ENCODE measurements at regions not wholly inside any gene's neighbourhood (a gene's known extent, or its start where the extent isn't known, plus 50 kb on each side); places are given as distances from the start of the nearest gene placed in this dataset.

DNA sequence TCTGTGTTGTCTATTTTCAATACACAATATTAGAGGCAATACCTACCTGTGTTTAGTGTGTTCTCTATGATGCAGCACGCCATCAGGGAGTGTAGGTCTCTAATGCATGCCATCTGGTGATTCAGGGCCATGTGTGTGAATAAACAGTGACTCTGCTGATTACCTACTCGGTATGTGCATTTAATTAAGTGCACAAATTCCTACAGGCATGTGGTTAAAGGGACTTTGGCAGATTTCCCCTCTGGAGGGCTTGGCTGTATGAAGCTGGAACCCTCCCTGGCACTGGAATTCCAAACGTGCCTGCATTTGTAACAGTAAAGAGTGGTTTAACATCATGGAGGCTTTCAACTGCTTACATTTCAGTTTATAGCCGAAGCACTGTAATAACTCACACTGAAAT lies 401.5 kb upstream of the SASH1 start:
- no peaks in the 10 kb centered on the region for H3K27me3 ChIP-seq (ENCODE audit: insufficient read depth, low read length, poor library complexity, severe bottlenecking)
- no peaks in the 10 kb centered on the region for H3K9me3 ChIP-seq (ENCODE audit: low read length)
- H3K36me3 Mint-ChIP-seq, result no peaks in the 10 kb centered on the region
- no peak overlapping the region for H3K27ac Mint-ChIP-seq
- no peak overlapping the region for H3K27ac ChIP-seq (ENCODE audit: low read depth, low read length)
- CTCF ChIA-PET, result no interaction called here
- no peak overlapping the region for H3K4me3 ChIP-seq (ENCODE audit: low read length)
- H3K9me3 Mint-ChIP-seq, result peaks cover 2 to 6% (median 4%) of the 10 kb centered on the region in 5 donors
- H3K4me1 Mint-ChIP-seq, result no peaks in the 10 kb centered on the region
- no peak overlapping the region for H3K4me3 Mint-ChIP-seq
- H3K4me1 ChIP-seq (ENCODE audit: insufficient read depth, low read length), result no peaks in the 10 kb centered on the region
- no peaks in the 10 kb centered on the region for H3K36me3 ChIP-seq (ENCODE audit: insufficient read depth, low read length)
- no peaks in the 10 kb centered on the region for H3K27me3 Mint-ChIP-seq
- DNase-seq, result no peak
- POLR2A ChIA-PET, result no interaction called here

DNA sequence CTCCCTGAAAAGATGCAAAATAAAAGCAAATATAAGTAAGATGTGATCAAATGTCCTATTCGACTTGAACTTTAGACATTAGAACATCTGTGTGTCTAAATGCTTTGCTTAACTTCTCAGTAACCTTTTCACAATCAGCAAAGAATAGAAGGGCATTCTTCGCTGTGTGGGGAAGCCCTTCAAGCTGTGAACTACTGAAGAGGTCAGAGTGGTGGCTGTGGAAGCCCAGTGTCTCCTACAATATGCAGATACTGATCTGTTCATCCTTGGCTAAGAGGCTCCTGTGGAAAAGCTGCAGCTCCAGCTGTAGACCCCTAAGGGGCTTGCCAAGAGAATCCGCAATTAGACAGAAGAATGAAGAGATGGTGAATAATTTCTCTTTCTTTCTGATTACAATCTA lies 400.3 kb upstream of the SASH1 start:
- peaks cover 2 to 6% (median 4%) of the 10 kb centered on the region in 5 donors for H3K9me3 Mint-ChIP-seq
- no peaks in the 10 kb centered on the region for H3K36me3 Mint-ChIP-seq
- Histone ChIP-seq H3K4me3 (ENCODE audit: low read length) (no peak overlapping the region), H3K27ac (ENCODE audit: low read depth, low read length) (no peak overlapping the region), H3K4me1 (ENCODE audit: insufficient read depth, low read length) (no peaks in the 10 kb centered on the region), H3K9me3 (ENCODE audit: low read length) (no peaks in the 10 kb centered on the region), H3K27me3 (ENCODE audit: insufficient read depth, low read length, poor library complexity, severe bottlenecking) (no peaks in the 10 kb centered on the region), H3K36me3 (ENCODE audit: insufficient read depth, low read length) (no peaks in the 10 kb centered on the region)
- H3K4me1 Mint-ChIP-seq, result no peaks in the 10 kb centered on the region
- DNase-seq, result no peak
- H3K27me3 Mint-ChIP-seq, result no peaks in the 10 kb centered on the region
- ChIA-PET CTCF (no interaction called here), POLR2A (no interaction called here)
- H3K27ac Mint-ChIP-seq, result no peak overlapping the region
- no peak overlapping the region for H3K4me3 Mint-ChIP-seq

DNA sequence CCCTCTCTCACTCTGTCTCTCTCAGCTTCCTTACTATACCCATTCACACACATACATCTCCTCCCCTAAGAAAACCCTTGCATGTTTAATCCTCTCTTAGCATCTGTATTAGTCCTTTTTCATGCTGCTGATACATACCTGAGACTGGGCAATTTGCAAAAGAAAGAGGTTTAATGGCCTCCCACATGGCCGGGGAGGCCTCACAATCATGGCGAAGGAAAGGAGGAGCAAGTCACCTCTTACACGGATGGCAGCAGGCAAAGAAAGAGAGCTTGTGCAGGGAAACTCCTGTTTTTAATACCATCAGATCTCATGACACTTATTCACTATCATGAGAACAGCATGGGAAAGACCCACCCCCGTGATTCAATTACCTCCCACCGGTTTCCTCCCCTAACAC lies 398.5 kb upstream of the SASH1 start:
- Histone ChIP-seq H3K9me3 (ENCODE audit: low read length) (no peaks in the 10 kb centered on the region), H3K4me3 (ENCODE audit: low read length) (no peak overlapping the region), H3K27ac (ENCODE audit: low read depth, low read length) (no peak overlapping the region), H3K27me3 (ENCODE audit: insufficient read depth, low read length, poor library complexity, severe bottlenecking) (no peaks in the 10 kb centered on the region), H3K4me1 (ENCODE audit: insufficient read depth, low read length) (no peaks in the 10 kb centered on the region), H3K36me3 (ENCODE audit: insufficient read depth, low read length) (no peaks in the 10 kb centered on the region)
- H3K9me3 Mint-ChIP-seq, result peaks cover 0 to 6% (median 4%) of the 10 kb centered on the region in 5 donors
- no peaks in the 10 kb centered on the region for H3K4me1 Mint-ChIP-seq
- ChIA-PET POLR2A (no interaction called here), CTCF (no interaction called here)
- no peak overlapping the region for H3K4me3 Mint-ChIP-seq
- no peak for DNase-seq
- peak overlapping the region in 1 of 8 donors; percentile 15 for H3K27ac Mint-ChIP-seq
- no peaks in the 10 kb centered on the region for H3K36me3 Mint-ChIP-seq
- no peaks in the 10 kb centered on the region for H3K27me3 Mint-ChIP-seq

DNA sequence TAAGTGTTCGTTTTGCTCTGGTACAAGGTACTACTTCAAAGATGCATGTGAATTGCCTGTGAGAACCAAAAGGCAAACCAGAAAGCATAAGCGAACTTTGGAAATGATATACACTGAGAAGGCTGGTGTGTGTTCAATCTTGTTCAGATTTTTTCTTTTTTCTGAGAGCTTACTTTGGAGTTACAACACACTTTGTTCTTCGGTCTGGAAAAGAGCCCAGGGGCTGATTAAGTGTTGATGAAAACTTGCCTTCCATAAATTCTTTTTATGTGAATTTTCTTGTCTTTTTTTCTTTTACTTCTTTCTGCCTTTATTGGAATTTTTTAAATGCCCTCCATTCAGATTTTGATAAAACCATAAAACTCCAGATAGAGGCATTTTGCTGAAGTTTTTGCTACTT lies 395.1 kb upstream of the SASH1 start:
- Histone ChIP-seq H3K36me3 (ENCODE audit: insufficient read depth, low read length) (no peaks in the 10 kb centered on the region), H3K27me3 (ENCODE audit: insufficient read depth, low read length, poor library complexity, severe bottlenecking) (no peaks in the 10 kb centered on the region), H3K4me1 (ENCODE audit: insufficient read depth, low read length) (no peaks in the 10 kb centered on the region), H3K4me3 (ENCODE audit: low read length) (no peak overlapping the region), H3K9me3 (ENCODE audit: low read length) (no peaks in the 10 kb centered on the region), H3K27ac (ENCODE audit: low read depth, low read length) (no peak overlapping the region)
- Mint-ChIP-seq H3K36me3 (no peaks in the 10 kb centered on the region), H3K4me1 (no peaks in the 10 kb centered on the region), H3K4me3 (no peak overlapping the region), H3K27me3 (no peaks in the 10 kb centered on the region), H3K27ac (no peak overlapping the region), H3K9me3 (peaks cover 0 to 4% (median 3%) of the 10 kb centered on the region in 5 donors)
- ChIA-PET CTCF (no interaction called here), POLR2A (no interaction called here)
- no peak for DNase-seq

DNA sequence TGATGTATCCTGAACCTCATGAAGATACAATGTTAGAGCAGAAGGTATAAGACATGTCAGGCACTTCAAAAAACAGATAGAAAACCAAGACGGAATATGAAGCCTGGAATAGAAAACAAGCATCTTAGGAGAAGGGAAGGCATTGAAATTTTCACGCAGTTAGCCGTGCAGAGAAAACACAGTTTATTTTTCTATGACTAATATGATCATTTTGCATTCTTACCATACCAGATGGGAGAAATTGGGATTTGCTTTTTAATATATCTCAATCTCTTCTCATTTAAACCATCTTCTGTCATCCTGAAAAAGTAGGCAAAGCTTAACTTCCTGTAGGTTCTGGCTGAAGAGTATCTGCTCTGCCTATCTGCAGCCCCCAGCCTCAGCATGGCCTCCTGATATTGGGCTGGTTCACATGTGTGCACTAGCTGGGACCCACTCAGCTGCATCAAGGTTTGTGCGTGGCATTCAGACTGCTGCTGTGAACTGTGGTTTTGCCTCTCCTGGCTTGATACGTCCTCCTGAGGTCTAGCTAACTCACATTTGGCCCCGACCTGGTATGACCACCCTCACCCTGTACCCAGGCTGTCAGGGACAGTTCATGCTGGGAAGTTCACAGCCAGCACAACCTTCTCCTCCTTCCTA lies 392.5 kb upstream of the SASH1 start:
- Histone ChIP-seq H3K36me3 (ENCODE audit: insufficient read depth, low read length) (no peaks in the 10 kb centered on the region), H3K27me3 (ENCODE audit: insufficient read depth, low read length, poor library complexity, severe bottlenecking) (no peaks in the 10 kb centered on the region), H3K4me1 (ENCODE audit: insufficient read depth, low read length) (no peaks in the 10 kb centered on the region), H3K27ac (ENCODE audit: low read depth, low read length) (no peak overlapping the region), H3K4me3 (ENCODE audit: low read length) (no peak overlapping the region), H3K9me3 (ENCODE audit: low read length) (no peaks in the 10 kb centered on the region)
- no peaks in the 10 kb centered on the region for H3K4me1 Mint-ChIP-seq
- no peaks in the 10 kb centered on the region for H3K27me3 Mint-ChIP-seq
- H3K27ac Mint-ChIP-seq, result no peak overlapping the region
- H3K4me3 Mint-ChIP-seq, result no peak overlapping the region
- no peak for DNase-seq
- no peaks in the 10 kb centered on the region for H3K36me3 Mint-ChIP-seq
- peaks cover 0 to 4% (median under 1%) of the 10 kb centered on the region in 5 donors for H3K9me3 Mint-ChIP-seq
- ChIA-PET CTCF (no interaction called here), POLR2A (no interaction called here)

DNA sequence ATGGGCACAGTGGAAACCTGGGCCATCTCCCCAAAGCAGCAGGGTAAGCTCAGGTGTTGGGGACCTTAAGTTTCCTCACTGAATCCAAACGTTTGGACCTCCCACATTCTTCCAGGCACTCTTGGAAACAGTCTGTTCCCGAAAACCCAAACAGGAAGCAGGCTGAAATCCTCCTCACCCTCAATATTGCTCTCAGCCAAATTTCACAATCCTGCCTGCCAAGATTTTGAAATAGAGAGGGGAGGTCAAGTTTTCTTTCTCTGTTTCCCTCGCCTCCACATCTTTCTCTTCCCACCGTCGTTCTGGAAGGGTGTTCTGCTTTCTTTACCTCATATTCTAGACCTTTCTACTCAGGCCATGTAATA lies 392.0 kb upstream of the SASH1 start:
- CTCF ChIA-PET, result no interaction called here
- POLR2A ChIA-PET, result no interaction called here
- Histone ChIP-seq H3K9me3 (ENCODE audit: low read length) (no peaks in the 10 kb centered on the region), H3K4me1 (ENCODE audit: insufficient read depth, low read length) (no peaks in the 10 kb centered on the region), H3K4me3 (ENCODE audit: low read length) (no peak overlapping the region), H3K27me3 (ENCODE audit: insufficient read depth, low read length, poor library complexity, severe bottlenecking) (no peaks in the 10 kb centered on the region), H3K27ac (ENCODE audit: low read depth, low read length) (no peak overlapping the region), H3K36me3 (ENCODE audit: insufficient read depth, low read length) (no peaks in the 10 kb centered on the region)
- Mint-ChIP-seq H3K4me1 (no peaks in the 10 kb centered on the region), H3K36me3 (no peaks in the 10 kb centered on the region), H3K27me3 (no peaks in the 10 kb centered on the region), H3K9me3 (peaks cover 0 to 4% (median 0%) of the 10 kb centered on the region in 5 donors), H3K4me3 (no peak overlapping the region), H3K27ac (peak overlapping the region in 1 of 8 donors; percentile 29)
- DNase-seq, result no peak

DNA sequence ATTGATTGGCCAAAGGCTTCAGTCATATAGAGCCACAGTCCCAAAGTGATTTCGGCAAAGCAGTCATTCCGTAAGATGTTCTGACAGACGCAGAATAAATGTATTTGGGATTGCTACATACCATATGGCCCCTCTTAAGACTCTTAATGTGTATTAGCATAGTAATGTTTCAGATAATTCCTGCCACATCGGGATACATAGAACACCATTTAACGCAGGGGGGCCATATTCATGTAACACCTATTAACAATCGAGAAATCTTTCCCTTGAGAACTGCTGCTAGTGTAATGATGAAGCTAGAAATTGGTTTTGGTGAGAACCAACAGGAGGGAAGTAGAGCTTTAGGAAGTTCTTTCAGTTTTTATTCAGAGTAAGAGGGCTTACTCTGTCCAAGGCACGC lies 390.9 kb upstream of the SASH1 start:
- Histone ChIP-seq H3K4me1 (ENCODE audit: insufficient read depth, low read length) (no peaks in the 10 kb centered on the region), H3K36me3 (ENCODE audit: insufficient read depth, low read length) (no peaks in the 10 kb centered on the region), H3K9me3 (ENCODE audit: low read length) (no peaks in the 10 kb centered on the region), H3K27me3 (ENCODE audit: insufficient read depth, low read length, poor library complexity, severe bottlenecking) (no peaks in the 10 kb centered on the region), H3K27ac (ENCODE audit: low read depth, low read length) (no peak overlapping the region), H3K4me3 (ENCODE audit: low read length) (no peak overlapping the region)
- H3K36me3 Mint-ChIP-seq, result no peaks in the 10 kb centered on the region
- H3K9me3 Mint-ChIP-seq, result peaks cover 0 to 4% (median 0%) of the 10 kb centered on the region in 5 donors
- H3K4me3 Mint-ChIP-seq, result no peak overlapping the region
- ChIA-PET POLR2A (no interaction called here), CTCF (no interaction called here)
- no peaks in the 10 kb centered on the region for H3K4me1 Mint-ChIP-seq
- H3K27ac Mint-ChIP-seq, result no peak overlapping the region
- no peaks in the 10 kb centered on the region for H3K27me3 Mint-ChIP-seq
- DNase-seq, result no peak

DNA sequence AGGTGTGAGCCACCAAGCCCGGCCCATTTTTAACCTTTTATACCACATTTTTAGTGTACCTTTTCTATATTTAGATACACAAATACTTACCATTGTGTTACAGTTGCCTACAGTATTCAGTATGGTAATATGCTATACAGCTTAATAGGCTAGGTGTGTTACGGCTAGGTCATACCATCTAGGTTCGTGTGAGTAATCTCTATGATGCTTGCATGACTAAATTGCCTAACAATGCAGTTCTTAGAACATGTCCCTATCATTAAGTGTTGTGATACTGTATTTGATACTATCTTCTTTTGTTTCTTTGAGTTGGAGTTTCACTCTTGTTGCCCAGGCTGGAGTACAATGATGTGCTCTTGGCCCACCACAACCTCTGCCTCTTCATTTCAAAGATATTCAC lies 387.7 kb upstream of the SASH1 start:
- H3K36me3 ChIP-seq (ENCODE audit: insufficient read depth, low read length), result no peaks in the 10 kb centered on the region
- H3K27ac ChIP-seq (ENCODE audit: low read depth, low read length), result no peak overlapping the region
- H3K4me3 ChIP-seq (ENCODE audit: low read length), result no peak overlapping the region
- Mint-ChIP-seq H3K27ac (no peak overlapping the region), H3K9me3 (peaks cover 0 to 3% (median 0%) of the 10 kb centered on the region in 5 donors), H3K36me3 (no peaks in the 10 kb centered on the region), H3K27me3 (no peaks in the 10 kb centered on the region), H3K4me1 (no peaks in the 10 kb centered on the region), H3K4me3 (no peak overlapping the region)
- no peaks in the 10 kb centered on the region for H3K4me1 ChIP-seq (ENCODE audit: insufficient read depth, low read length)
- ChIA-PET CTCF (no interaction called here), POLR2A (no interaction called here)
- H3K9me3 ChIP-seq (ENCODE audit: low read length), result no peaks in the 10 kb centered on the region
- H3K27me3 ChIP-seq (ENCODE audit: insufficient read depth, low read length, poor library complexity, severe bottlenecking), result no peaks in the 10 kb centered on the region
- no peak for DNase-seq

DNA sequence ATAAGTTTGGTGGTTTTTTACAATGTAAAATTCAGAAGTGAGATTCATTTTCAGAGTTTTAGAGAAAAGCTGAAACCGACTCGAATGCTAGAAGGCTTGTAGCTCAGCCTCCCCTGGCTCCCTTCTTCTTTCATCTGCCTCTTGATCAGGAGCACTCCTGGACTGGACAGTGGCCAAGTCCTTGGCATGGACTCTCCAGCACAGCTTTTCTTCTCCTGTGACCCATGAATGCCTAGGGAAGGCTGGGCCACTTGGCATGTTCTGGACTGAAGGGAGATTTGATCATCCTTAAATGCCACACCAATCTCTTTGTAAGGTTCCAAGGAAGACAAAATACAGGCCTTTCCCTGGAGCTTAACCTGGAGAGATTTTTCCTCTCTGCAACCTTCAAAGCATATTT lies 384.0 kb upstream of the SASH1 start:
- no peaks in the 10 kb centered on the region for H3K27me3 ChIP-seq (ENCODE audit: insufficient read depth, low read length, poor library complexity, severe bottlenecking)
- H3K9me3 ChIP-seq (ENCODE audit: low read length), result no peaks in the 10 kb centered on the region
- no peaks in the 10 kb centered on the region for H3K36me3 ChIP-seq (ENCODE audit: insufficient read depth, low read length)
- Mint-ChIP-seq H3K27me3 (no peaks in the 10 kb centered on the region), H3K9me3 (no peaks in the 10 kb centered on the region), H3K4me3 (no peak overlapping the region), H3K4me1 (no peaks in the 10 kb centered on the region), H3K36me3 (no peaks in the 10 kb centered on the region), H3K27ac (no peak overlapping the region)
- H3K27ac ChIP-seq (ENCODE audit: low read depth, low read length), result no peak overlapping the region
- POLR2A ChIA-PET, result no interaction called here
- H3K4me3 ChIP-seq (ENCODE audit: low read length), result no peak overlapping the region
- CTCF ChIA-PET, result no interaction called here
- DNase-seq, result no peak
- H3K4me1 ChIP-seq (ENCODE audit: insufficient read depth, low read length), result no peaks in the 10 kb centered on the region

Measured in CD8-positive, alpha-beta memory T cell (primary cell).